ENCODE measurements at regions not wholly inside any gene's neighbourhood (a gene's known extent, or its start where the extent isn't known, plus 50 kb on each side); places are given as distances from the start of the nearest gene placed in this dataset.

GRCh38 chr9:31100311-31100710, 1284.1 kb upstream of the ACO1 start:
- CTCF ChIA-PET = no interaction called here
- POLR2A ChIA-PET = no interaction called here

GRCh38 chr9:31103836-31104235, 1280.6 kb upstream of the ACO1 start:
- CTCF ChIA-PET = no interaction called here

GRCh38 chr9:31104249-31104648, 1280.2 kb upstream of the ACO1 start:
- POLR2A ChIA-PET = no interaction called here

More at GRCh38 chr9:31103836-31104235, 1280.6 kb upstream of the ACO1 start:
- POLR2A ChIA-PET = no interaction called here

GRCh38 chr9:31112491-31112890, 1272.0 kb upstream of the ACO1 start:
- CTCF ChIA-PET = no interaction called here
- POLR2A ChIA-PET = no interaction called here

More at GRCh38 chr9:31104249-31104648, 1280.2 kb upstream of the ACO1 start:
- CTCF ChIA-PET = no interaction called here

- CTCF ChIA-PET = no interaction called here
Observed at GRCh38 chr9:31114346-31114745, 1270.1 kb upstream of the ACO1 start.

GRCh38 chr9:31119890-31120454, 1264.5 kb upstream of the ACO1 start:
- POLR2A ChIA-PET = no interaction called here
- CTCF ChIA-PET = interaction anchor here (0.6 to 1.0 kb wide), 2 partner anchors 200 to 225 kb away, joined by 3 read pairs; no protein-coding TSS in a partner anchor

More at GRCh38 chr9:31114346-31114745, 1270.1 kb upstream of the ACO1 start:
- POLR2A ChIA-PET = no interaction called here

GRCh38 chr9:31124389-31124788, 1260.1 kb upstream of the ACO1 start:
- ChIA-PET CTCF (no interaction called here), POLR2A (no interaction called here)

GRCh38 chr9:31135567-31135966, 1248.9 kb upstream of the ACO1 start:
- CTCF ChIA-PET = no interaction called here
- POLR2A ChIA-PET = no interaction called here

GRCh38 chr9:31136524-31136923, 1247.9 kb upstream of the ACO1 start:
- POLR2A ChIA-PET = no interaction called here
- CTCF ChIA-PET = no interaction called here

GRCh38 chr9:31137176-31138160, 1247.0 kb upstream of the ACO1 start:
- ChIA-PET CTCF (no interaction called here), POLR2A (no interaction called here)

- CTCF ChIA-PET = no interaction called here
- POLR2A ChIA-PET = no interaction called here
Observed at GRCh38 chr9:31140316-31140715, 1244.1 kb upstream of the ACO1 start.

GRCh38 chr9:31142456-31142855, 1242.0 kb upstream of the ACO1 start:
- CTCF ChIA-PET = no interaction called here
- POLR2A ChIA-PET = no interaction called here

GRCh38 chr9:31144614-31145013, 1239.8 kb upstream of the ACO1 start:
- CTCF ChIA-PET = no interaction called here
- POLR2A ChIA-PET = no interaction called here

- CTCF ChIA-PET = no interaction called here
- POLR2A ChIA-PET = no interaction called here
Observed at GRCh38 chr9:31146485-31147166, 1237.8 kb upstream of the ACO1 start.

- POLR2A ChIA-PET = no interaction called here
- CTCF ChIA-PET = no interaction called here
Observed at GRCh38 chr9:31153250-31153840, 1231.1 kb upstream of the ACO1 start.

GRCh38 chr9:31166516-31166915, 1217.9 kb upstream of the ACO1 start:
- ChIA-PET POLR2A (no interaction called here), CTCF (no interaction called here)

GRCh38 chr9:31168161-31168560, 1216.3 kb upstream of the ACO1 start:
- ChIA-PET POLR2A (no interaction called here), CTCF (no interaction called here)

GRCh38 chr9:31174681-31175080, 1209.8 kb upstream of the ACO1 start:
- CTCF ChIA-PET = no interaction called here
- POLR2A ChIA-PET = no interaction called here

- POLR2A ChIA-PET = no interaction called here
- CTCF ChIA-PET = no interaction called here
Observed at GRCh38 chr9:31183866-31184265, 1200.6 kb upstream of the ACO1 start.

GRCh38 chr9:31185831-31186230, 1198.6 kb upstream of the ACO1 start:
- CTCF ChIA-PET = no interaction called here
- POLR2A ChIA-PET = no interaction called here

- ChIA-PET CTCF (no interaction called here), POLR2A (no interaction called here)
Observed at GRCh38 chr9:31188496-31188895, 1195.9 kb upstream of the ACO1 start.
